ENCODE measurements at regions not wholly inside any gene's neighbourhood (a gene's known extent, or its start where the extent isn't known, plus 50 kb on each side); places are given as distances from the start of the nearest gene placed in this dataset.
"Not testable (repeated sequence)": the region's sequence is repeated elsewhere in the genome, so short reads cannot be mapped to it uniquely, and the experiment has no call there.

DNA sequence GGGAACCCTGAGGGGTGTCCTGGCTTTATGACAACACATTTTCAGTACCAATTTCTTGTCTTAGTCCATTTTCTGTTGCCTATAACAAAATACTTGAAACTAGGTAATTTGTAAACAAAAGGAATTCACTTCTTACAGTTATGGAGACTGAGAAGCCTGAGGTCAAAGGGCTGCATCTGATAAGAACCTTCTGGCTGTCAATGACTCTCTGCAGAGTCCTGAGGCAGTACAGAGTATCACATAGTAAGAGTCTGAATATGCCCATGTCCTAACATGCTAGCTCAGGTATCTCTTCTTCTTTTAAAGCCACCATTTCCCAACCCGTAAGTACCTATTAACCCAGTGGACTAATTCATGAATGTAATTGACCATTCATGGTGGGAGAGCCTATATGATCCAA is 1458.6 kb upstream of the EYS start:
- DNase-seq = no peak

- no peak for DNase-seq
Measured at GRCh38 chr6:67160820-67161219, 1453.8 kb upstream of the EYS start.

DNA sequence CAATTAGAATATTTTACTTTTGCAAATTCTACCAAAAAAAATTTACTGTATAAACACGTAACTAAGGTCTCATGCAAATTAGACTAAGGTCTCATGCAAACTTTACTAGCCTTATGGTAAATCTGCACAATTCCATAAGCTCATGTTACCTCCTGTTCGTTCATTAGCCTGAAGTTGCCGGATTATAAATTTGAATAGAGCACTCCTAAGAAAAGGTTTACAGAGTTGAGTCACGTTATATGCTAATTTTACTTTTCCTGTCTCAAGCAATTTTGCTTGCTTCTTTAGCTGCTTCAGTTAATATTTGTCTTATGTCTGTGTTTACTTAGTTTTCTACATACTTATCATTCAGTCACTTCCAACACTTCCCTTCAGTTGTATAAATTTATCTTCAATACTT is 1434.0 kb upstream of the EYS start:
- no peak for DNase-seq

DNA sequence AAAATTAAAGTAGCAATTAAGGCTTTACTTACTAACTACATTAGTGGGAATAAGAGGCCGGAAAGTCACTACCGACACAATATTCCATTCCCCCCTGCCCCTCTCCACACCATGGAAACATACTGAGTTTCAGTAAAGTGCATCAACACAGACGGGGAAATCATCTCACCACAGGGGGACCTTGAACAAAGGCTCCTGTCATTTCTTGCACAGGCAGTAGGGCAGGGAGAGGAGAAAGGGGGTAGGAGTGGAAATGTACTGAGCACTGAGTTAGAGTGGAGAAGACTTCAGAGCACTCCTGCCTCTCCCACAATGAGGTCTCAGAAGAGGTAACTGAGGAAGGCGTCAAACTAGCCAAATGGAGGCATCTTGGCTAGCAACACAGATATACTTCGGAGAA is 1426.9 kb upstream of the EYS start:
- no peak for DNase-seq

DNA sequence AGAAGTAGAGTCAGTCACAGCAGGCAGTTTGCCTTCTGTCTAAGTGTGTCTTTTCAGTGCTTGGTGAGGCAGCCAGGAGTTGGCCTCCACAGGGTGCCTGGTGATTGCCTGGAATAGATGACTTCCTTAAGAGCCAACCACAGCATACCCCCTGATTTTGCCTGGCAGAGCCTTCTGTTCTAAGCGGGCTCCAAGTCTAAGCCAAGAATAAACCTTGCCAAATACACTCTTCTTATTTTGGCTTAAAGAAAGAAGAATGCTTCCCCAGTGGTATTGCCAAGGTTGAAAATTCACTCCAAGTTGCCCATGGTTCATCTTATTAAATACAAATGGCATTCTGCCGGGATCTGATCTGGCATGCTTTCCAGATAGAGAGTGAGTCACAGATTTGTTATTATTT is 1424.8 kb upstream of the EYS start:
- peak; percentile 57 to 85 for DNase-seq

DNA sequence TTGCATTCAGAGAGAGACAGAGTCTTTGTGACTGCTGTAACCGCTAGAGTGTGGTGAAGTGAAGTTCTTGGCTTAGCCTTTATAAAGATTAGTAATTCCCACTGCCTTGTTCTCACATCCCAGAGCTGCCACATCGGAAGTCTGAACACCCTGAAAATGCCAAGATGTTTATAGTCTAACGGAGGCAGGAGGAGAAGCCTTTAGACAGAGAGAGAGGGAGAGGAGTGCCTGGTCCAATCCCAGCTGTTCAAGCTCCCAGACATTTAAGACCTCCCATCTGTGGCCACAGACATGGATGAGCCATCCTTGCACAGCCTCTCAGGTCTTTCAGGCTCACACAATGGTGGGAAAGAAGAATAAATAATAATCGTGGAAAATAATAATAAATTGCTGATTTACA is 1422.8 kb upstream of the EYS start:
- no peak for DNase-seq

DNA sequence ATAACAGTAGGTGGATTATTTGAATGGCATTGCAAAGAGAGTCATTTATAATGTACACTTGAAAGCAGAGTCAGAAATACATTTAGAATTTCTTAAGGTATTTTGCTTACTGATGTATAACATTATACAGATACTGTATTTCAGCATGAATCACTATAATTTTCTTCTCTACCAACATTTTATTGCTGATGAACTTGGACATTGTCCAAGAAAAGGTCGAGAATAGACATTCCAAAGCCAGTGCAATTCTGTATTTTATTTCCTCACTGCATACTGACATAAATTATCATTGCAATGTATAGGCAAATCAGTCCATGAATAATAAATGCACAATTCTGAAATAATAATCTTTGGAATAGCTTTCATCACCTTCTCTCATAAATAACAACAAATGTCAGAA is 1420.0 kb upstream of the EYS start:
- no peak for DNase-seq

DNA sequence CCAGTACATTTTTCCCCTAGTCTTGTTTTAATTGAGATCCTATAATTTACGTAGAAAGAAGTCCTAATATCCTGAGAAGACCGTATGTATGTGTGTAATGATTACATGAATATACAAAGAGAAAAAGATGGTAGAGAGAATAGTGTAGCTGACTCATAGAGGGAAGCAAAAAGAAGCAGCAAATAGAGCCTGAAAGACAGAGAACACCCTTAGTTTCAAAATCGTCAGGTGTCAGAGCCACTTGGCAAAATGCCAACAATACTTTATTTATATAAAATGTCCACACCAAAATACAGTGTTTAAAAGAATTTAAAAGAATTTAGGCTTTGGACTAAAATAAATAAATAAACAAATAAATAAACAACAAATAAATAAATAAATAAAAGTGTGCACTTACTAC is 1414.1 kb upstream of the EYS start:
- DNase-seq = no peak

DNA sequence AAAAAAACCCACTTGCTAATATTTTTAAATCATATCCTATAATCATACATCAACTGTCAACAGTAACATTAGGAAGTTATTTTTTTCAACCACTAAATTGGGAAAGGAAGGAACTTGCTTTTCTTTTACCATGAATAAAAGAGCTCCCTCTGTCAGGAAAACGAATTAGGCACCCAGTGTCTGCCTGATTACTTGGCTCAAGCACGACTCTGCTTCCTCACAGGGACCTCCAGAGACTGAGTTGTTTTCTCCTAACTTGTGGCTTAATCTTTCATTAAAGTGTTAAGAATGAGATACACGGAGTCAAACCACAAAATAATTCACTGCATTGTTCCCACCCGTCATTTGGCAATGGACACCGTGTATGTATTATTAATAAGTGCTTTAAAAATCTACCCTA is 1405.1 kb upstream of the EYS start:
- DNase-seq = no peak

DNA sequence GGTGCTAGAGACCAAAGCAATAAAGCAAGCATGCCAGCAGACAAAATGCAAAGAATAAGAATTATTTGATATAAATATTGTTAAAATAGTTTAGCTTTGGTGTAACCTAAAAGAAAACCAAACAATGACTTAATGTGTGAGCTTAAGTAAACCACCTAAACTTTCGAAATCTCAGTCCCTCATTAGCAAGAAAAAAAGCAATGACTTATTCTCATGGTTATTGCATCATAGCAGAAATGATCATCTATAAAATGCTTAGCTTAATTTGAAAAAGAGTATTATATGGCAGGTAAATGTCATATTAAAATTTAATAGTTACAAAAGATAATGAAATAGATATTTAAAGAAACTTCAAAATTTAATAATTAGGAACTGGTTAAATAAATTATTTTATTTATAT is 1395.7 kb upstream of the EYS start:
- no peak for DNase-seq

GRCh38 chr6:67095618-67096226 is 1388.7 kb upstream of the EYS start:
- not testable (repeated sequence) for DNase-seq

- no peak for DNase-seq
Measured at GRCh38 chr6:67094431-67094946, 1387.5 kb upstream of the EYS start.

GRCh38 chr6:67073938-67074337 is 1366.9 kb upstream of the EYS start:
- no peak for DNase-seq

GRCh38 chr6:67068781-67069180 is 1361.8 kb upstream of the EYS start:
- DNase-seq = no peak

DNA sequence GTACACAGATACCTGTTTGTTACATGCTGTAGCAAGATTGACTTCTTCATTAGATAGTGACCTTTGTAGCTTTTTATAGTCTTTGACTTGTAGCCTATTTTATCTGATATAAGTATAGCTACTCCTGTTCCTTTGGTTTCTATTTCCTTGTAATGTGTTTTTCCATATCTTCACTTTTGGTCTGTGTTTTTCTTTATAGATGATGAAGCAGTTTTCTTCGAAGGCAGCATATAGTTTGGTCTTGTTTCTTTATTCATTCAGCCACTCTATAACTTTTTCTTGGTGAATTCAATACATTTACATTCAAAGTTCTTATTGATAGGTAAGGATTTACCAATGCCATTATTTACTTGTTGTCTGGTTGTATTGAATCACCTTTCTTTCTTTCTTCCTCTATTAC is 1357.3 kb upstream of the EYS start:
- no peak for DNase-seq

DNA sequence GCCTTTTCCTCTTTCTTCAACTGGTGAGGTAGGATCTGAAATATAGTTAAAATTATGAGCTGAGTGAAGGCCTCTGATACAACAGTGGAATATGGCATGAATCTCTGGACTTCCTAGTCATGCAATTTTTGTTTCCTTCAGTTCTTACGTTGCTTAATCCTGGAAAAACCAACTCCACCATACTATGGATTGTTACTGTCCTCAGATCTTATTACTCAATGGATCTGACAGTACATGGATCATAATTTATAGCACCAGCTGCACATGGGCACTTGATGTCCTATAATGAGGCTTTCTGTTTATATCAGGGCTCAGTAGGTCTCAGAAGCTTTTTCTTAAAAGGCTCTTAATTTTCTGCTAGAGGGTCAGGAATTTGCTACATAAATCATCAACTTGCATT is 1341.0 kb upstream of the EYS start:
- DNase-seq = no peak

DNA sequence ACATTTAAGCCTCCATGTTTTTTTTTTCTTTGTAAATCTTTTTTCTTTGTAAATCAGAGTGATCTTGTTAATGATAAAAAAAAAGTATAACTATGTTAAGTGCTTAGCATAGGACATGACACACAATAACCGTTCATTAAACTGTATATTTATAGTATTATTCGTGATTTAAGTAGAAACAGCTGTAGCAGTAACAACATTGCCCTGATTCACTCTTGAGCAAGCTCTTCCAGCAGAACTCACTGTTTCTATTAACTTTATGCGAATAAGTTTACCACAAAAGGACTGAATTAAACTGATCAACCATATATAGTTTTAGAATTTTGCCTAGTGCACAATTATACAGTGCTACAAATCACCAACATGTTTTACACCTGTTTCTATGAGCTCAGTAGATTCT is 1338.0 kb upstream of the EYS start:
- no peak for DNase-seq

- DNase-seq = no peak
Measured at GRCh38 chr6:67031451-67031850, 1324.4 kb upstream of the EYS start.

- DNase-seq = no peak
Measured at GRCh38 chr6:67030861-67031260, 1323.8 kb upstream of the EYS start.

GRCh38 chr6:67016921-67017460 is 1310.0 kb upstream of the EYS start:
- no peak for DNase-seq

DNA sequence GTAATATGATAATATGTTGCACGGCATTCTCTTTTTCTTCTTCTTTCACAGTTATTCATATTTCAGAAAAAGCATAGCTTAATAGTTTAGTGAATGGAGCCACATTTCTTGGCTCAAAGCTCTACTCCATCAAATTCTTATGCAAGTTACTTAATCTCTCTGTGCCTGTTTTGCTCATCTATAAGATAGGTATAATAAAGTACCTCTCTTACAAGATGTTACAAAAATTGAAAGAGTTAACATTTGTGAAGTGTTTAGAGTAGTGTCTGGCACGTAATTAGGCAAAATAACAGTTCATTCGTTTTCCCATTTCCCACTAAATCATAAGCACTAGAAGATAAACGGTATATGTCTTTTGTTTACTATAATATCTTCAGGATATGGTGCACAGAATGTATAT is 1304.4 kb upstream of the EYS start:
- no peak for DNase-seq

DNA sequence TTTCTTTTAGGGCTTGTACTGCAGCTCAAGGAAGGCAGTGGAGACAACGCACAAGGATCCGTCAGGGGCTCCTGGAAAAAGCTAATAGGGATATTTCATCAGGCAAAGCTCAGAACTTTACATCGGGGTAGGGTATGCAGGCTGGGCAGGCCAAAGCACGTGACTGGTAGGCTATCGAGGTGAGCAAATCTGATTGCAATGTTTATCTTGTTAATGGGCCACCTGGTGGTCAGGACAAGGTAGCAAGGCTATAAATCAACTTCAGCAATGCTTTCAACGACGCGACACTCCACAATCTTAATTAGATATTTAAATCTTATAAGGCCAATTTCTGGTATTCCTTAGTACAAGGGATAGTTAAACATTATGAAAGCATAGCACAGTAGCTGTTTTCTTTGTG is 1302.8 kb upstream of the EYS start:
- DNase-seq = no peak

DNA sequence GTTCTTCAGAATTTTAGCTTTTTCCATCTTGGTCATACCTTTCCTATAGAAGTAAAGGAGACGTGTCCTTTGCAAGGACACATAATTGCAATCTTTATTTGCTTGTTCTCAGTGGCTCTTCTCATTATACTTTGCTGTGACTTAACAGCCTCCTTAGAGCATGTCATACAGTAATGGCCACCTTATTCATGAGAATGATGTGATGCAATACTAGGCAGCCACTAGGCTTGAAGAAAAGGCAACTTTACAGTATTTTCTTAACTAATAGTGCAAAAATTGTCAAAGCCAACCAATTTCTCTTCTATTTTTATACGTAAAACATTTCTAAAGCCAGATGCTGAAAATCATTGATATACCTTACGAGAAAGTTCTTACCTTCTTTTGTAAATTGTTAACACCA is 1296.8 kb upstream of the EYS start:
- DNase-seq = no peak

DNA sequence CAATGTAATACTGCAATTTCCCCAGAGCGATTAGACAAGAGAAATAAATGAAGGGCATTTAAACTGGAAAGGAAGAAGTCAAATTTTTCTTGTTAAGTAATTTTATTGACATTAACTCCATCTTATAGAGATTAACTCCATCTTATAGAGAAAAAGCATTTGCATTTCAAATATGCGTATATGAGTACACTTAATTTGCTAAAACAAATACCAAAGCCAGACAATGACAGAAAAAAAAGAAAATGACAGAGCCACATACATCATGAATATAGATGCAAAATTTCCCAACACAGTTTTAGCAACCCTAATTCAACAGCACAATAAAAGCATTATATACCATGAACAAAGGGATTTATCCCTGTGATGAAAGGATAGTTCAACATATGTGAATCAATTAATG is 1293.1 kb upstream of the EYS start:
- no peak for DNase-seq

DNA sequence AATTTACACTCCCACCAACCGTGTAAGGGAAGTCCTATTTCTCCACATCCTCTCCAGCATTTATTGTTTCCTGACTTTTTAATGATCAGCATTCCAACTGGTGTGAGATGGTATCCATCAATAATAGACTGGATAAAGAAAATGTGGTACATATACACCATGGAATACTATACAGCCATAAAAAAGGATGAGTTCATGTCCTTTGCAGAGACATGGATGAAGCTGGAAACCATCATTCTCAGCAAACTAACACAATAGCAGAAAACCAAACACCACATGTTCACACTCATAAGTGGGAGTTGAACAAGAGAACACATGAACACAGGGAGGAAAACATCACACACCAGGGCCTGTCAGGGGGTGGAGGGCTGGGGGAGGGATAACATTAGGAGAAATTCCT is 1290.6 kb upstream of the EYS start:
- DNase-seq = not testable (repeated sequence)
